Heart left ventricle (tissue), 13 donors: ENCODE measurements at regions not wholly inside any gene's neighbourhood (a gene's known extent, or its start where the extent isn't known, plus 50 kb on each side); places are given as distances from the start of the nearest gene placed in this dataset.

ENCODE experiments used
- CTCF ChIP-seq, 12 donors: fragments of 200-600 bp; sonication (generic) in 4 of 12; IDR thresholded peaks; one replicate each; pipeline versions ENCODE4 v1.5.0 to v1.8.0; 2018 to 2022; ENCODE audit warnings: antibody characterized with exemption in 12 of 12, mild to moderate bottlenecking in 5 of 12
- POLR2A ChIP-seq, 2 donors: fragments of 450-650 bp; IDR thresholded peaks; one replicate each; pipeline ENCODE4 v1.6.1; 2017; ENCODE audit warnings: antibody characterized with exemption in 2 of 2, mild to moderate bottlenecking in 2 of 2, moderate library complexity in 2 of 2
- donor health status: ischemic (EF 13 %, LVEDD 7.1; RV severe dilation, severe dysfunction).
- donor health status: DM: no; HTN: yes; CAD: no.
- donor health status: DM: no; HTN: no; CAD: no.
- donor health status: ischemic (EF 25% LVEDD 6.9; RV normal size, moderate dysfunction).
- donor health status: ischemic (EF 25% LVEDD 5.7; RV mildly dilated, moderate dysfunction).
- donor health status: ischemic (EF 35%, LVEDD 5.7; RV mildly dilated, moderate dysfunction).
- donor health status: nonischemic (EF 11% LVEDD 7.7; RV severe dilation, severe dysfunction).
- donor health status: DM: yes; HTN: yes; CAD: no.
- donor health status: PGD.
- donor health status: ischemic (EF 29% LVEDD 5.4; RV normal size, mild dysfunction).
- donor health status: nonischemic (EF 23%, LVEDD 6.1; RV moderate dilation, normal function).

- TF ChIP-seq CTCF (IDR thresholded peaks at IDR 0.05) (no peak), POLR2A (IDR thresholded peaks at IDR 0.05) (no peak)
Measured at GRCh38 chr5:131022811-131023497, 142.1 kb downstream of the HINT1 start.
